Bronchial epithelial cell (primary cell): ENCODE measurements at regions not wholly inside any gene's neighbourhood (a gene's known extent, or its start where the extent isn't known, plus 50 kb on each side); places are given as distances from the start of the nearest gene placed in this dataset.

Experiments
- DNase-seq: peaks from one replicate; pipeline ENCODE4 v3.0.0-alpha.2; 2010; ENCODE audit warnings: low read depth
- FAIRE-seq: peaks from 2 replicates; lab custom pipeline; 2011; peaks lifted over from hg19 to GRCh38; lab: Jason Lieb, UNC
- H3K27me3 ChIP-seq: 2 replicates; pipeline ENCODE4 v1.5.1; 2011; ENCODE audit warnings: low read length; ENCODE audit not compliant: control insufficient read depth, insufficient read depth
- H3K36me3 ChIP-seq: 2 replicates; pipeline ENCODE4 v1.5.1; 2011; ENCODE audit warnings: low read length; ENCODE audit not compliant: control insufficient read depth, insufficient read depth
- H3K4me3 ChIP-seq: 2 replicates; pipeline ENCODE4 v1.5.1; 2011; ENCODE audit warnings: mild to moderate bottlenecking, low read depth, low read length, control low read depth
- CTCF ChIP-seq: IDR thresholded peaks from 2 replicates; pipeline ENCODE4 v1.5.1; 2011; ENCODE audit warnings: mild to moderate bottlenecking, moderate library complexity, low read length, control low read depth, inconsistent platforms; ENCODE audit not compliant: insufficient read depth, severe bottlenecking

GRCh38 chr2:221112744-221113143 lies 459.4 kb downstream of the EPHA4 start:
- Histone ChIP-seq H3K36me3 (no peaks in the 10 kb centered on the region), H3K27me3 (no peaks in the 10 kb centered on the region), H3K4me3 (no peak overlapping the region)
- DNase-seq, result no peak
- FAIRE-seq, result no peak
- TF ChIP-seq CTCF, result no peak

DNA sequence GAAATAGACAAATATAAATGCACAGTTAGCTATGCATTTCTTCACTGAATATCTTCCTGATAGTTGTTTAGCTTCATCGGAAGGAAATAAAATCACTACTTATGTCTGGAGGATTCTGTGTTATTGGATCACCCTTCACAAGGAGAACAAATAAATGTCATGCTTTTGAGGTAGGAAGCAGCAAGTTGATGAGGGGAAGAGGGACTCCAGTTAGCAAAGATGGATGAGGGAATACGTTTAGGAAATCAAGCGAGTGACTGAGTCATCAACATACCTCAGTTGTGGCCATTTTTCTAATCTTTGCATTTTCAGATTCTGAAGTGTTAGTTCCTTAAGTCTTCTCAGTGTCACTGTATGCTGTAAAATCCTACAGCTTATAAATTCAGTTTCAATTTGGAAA lies 456.2 kb downstream of the EPHA4 start:
- FAIRE-seq (no peak), DNase-seq (no peak)
- no peak for TF ChIP-seq CTCF
- no peaks in the 10 kb centered on the region for H3K36me3 ChIP-seq
- no peaks in the 10 kb centered on the region for H3K27me3 ChIP-seq
- H3K4me3 ChIP-seq, result no peak overlapping the region

- H3K27me3 ChIP-seq, result no peaks in the 10 kb centered on the region
- DNase-seq (no peak), FAIRE-seq (no peak)
- H3K4me3 ChIP-seq, result no peak overlapping the region
- no peaks in the 10 kb centered on the region for H3K36me3 ChIP-seq
- no peak for TF ChIP-seq CTCF
Measured at GRCh38 chr2:221120643-221121042, 451.5 kb downstream of the EPHA4 start.

- H3K27me3 ChIP-seq, result no peaks in the 10 kb centered on the region
- FAIRE-seq, result no peak
- no peak for DNase-seq
- no peak overlapping the region for H3K4me3 ChIP-seq
- H3K36me3 ChIP-seq, result no peaks in the 10 kb centered on the region
- TF ChIP-seq CTCF, result no peak
Measured at GRCh38 chr2:221123396-221123795, 448.7 kb downstream of the EPHA4 start.

DNA sequence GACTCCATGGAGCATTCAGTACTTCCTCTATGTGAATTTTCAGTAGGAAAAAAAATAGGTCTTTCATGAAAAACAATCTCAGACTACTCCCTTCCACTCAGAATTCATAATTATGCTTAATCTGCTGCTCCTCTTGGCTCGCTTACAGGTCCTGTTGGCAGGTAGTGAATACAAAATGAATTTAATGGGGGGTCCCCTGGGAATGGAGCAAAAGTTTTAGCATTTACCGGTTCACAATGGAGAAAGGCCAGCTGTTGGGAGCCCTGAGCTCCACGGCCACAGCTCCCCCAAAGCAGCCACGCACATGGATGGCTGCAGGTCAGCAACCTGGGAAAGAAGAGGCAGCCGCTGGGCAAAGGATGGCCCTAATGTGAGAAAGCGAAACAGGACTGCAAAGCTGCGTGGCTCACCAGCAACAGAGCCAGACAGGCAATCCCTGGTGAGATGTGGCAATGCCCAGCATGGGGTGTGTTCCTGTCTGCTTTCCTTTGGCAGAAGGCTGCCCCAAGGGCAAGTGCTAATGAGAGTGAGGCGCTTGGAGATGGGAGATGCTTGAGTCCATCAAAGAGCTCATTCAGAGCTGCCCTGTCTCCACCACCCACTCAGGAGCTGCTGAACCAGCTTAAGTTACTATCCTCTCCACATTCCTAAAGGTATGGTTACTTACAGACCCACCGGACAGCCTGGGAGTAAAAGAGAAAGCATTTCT lies 447.4 kb downstream of the EPHA4 start:
- Histone ChIP-seq H3K27me3 (no peaks in the 10 kb centered on the region), H3K36me3 (no peaks in the 10 kb centered on the region), H3K4me3 (no peak overlapping the region)
- no peak for TF ChIP-seq CTCF
- FAIRE-seq, result no peak
- DNase-seq, result peak; percentile 74

DNA sequence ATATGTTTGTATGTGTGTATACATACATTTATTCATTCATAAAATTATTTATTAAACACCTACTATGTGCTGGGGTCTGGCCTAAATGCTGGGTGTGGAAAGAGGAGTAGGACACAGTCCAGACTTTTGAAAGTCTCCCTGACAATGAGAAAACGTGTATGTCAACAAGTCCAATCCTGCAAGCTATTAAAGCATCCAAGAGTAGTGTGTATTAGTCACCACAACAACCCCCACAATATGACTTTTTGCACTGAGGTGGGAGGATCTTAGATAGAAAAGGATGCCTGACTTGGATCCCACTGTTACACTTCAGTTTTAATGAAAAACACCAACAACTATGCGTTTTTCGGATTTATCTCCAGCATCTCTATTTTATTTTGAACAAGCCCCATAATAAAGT lies 446.4 kb downstream of the EPHA4 start:
- Histone ChIP-seq H3K36me3 (no peaks in the 10 kb centered on the region), H3K4me3 (no peak overlapping the region), H3K27me3 (no peaks in the 10 kb centered on the region)
- TF ChIP-seq CTCF, result no peak
- FAIRE-seq, result no peak
- peak; percentile 90 for DNase-seq
